HCT116 (cell line): ENCODE measurements at regions not wholly inside any gene's neighbourhood (a gene's known extent, or its start where the extent isn't known, plus 50 kb on each side); places are given as distances from the start of the nearest gene placed in this dataset.

Experiments
- CTCF ChIP-seq, 3 experiments: fragments of 200-600 bp in 1 of 3; sonication (generic) in 1 of 3; IDR thresholded peaks in 2 of 3; conservative IDR thresholded peaks in 1 of 3; 2 replicates each; pipeline ENCODE4 v1.5.1; 2012 to 2017; ENCODE audit warnings: low read depth in 2 of 3, low read length in 2 of 3, antibody characterized with exemption in 1 of 3, borderline replicate concordance in 1 of 3, control low read depth in 1 of 3, mild to moderate bottlenecking in 1 of 3, mixed read lengths in 1 of 3, mixed run types in 1 of 3, moderate library complexity in 1 of 3; ENCODE audit not compliant: insufficient read depth in 1 of 3
- EZH2 ChIP-seq: fragments of 200-600 bp; sonication (generic); IDR thresholded peaks from 2 replicates; pipeline ENCODE4 v1.6.1; 2017; ENCODE audit warnings: antibody characterized with exemption, mixed run types
- EZH2phosphoT487 ChIP-seq: fragments of 200-600 bp; IDR thresholded peaks from 2 replicates; pipeline ENCODE4 v1.6.1; 2018; ENCODE audit warnings: antibody characterized with exemption, borderline replicate concordance
- RAD21 ChIP-seq: IDR thresholded peaks from 2 replicates; pipeline ENCODE4 v1.6.1; 2012; ENCODE audit warnings: low read depth, mild to moderate bottlenecking
- ZBTB33 ChIP-seq: IDR thresholded peaks from 2 replicates; pipeline ENCODE4 v1.6.1; 2011; ENCODE audit warnings: mild to moderate bottlenecking, low read length, moderate library complexity; ENCODE audit not compliant: insufficient replicate concordance; ENCODE audit errors: extremely low read depth

- TF ChIP-seq EZH2 (no peak), CTCF (IDR thresholded peaks at IDR 0.05 in 2 of 3, conservative IDR thresholded peaks at IDR 0.05 in 1 of 3; ENCODE audit: borderline replicate concordance in 1 of 3, insufficient read depth in 1 of 3, low read depth in 2 of 3, low read length in 2 of 3) (no peak), RAD21 (no peak), ZBTB33 (no peak), EZH2phosphoT487 (no peak)
Measured at GRCh38 chr11:103850419-103851165, 185.8 kb upstream of the DDI1 start.
